ENCODE measurements at regions not wholly inside any gene's neighbourhood (a gene's known extent, or its start where the extent isn't known, plus 50 kb on each side); places are given as distances from the start of the nearest gene placed in this dataset.

GRCh38 chr2:67808112-67808511 lies 254.7 kb downstream of the C1D start:
- TF ChIP-seq CTCF (optimal IDR thresholded peaks at IDR 0.05 in 1 of 3, IDR thresholded peaks at IDR 0.05 in 1 of 3, conservative IDR thresholded peaks at IDR 0.05 in 1 of 3; ENCODE audit: extremely low read depth in 1 of 3, insufficient read depth in 2 of 3, low read length in 3 of 3): no peak
- TF ChIP-seq EZH2 (IDR thresholded peaks at IDR 0.05; ENCODE audit: low read length): no peak
